Fibroblast of the aortic adventitia (primary cell): ENCODE measurements at regions not wholly inside any gene's neighbourhood (a gene's known extent, or its start where the extent isn't known, plus 50 kb on each side); places are given as distances from the start of the nearest gene placed in this dataset. TPM values are rescaled to one million over a fixed set of nuclear protein-coding genes. Genes with fewer than 3 reads are reported as not detected.

Source experiments
- DNase-seq: peaks from one replicate; pipeline ENCODE4 v3.0.0-alpha.2; 2010; ENCODE audit warnings: low read depth
- H3K4me3 ChIP-seq: 2 replicates; pipeline ENCODE4 v1.5.1; 2011; ENCODE audit warnings: low read depth, mild to moderate bottlenecking, control low read depth, low read length, moderate library complexity
- CTCF ChIP-seq: IDR thresholded peaks from 2 replicates; pipeline ENCODE4 v1.5.1; 2011; ENCODE audit warnings: mild to moderate bottlenecking, low read length, control low read depth, inconsistent platforms; ENCODE audit not compliant: insufficient read depth
- small RNA-seq: library from RNA; depleted of rRNA; stranded (forward); fragments of <200 nt; gene quantifications from one replicate; pipeline ENCODE3, GENCODE V24; 2012

- H3K4me3 ChIP-seq, result no peak overlapping the region
- no peak for TF ChIP-seq CTCF
- DNase-seq, result no peak
Observed at GRCh38 chr13:61485128-61485765, 69.6 kb upstream of the PCDH20 start.

DNA sequence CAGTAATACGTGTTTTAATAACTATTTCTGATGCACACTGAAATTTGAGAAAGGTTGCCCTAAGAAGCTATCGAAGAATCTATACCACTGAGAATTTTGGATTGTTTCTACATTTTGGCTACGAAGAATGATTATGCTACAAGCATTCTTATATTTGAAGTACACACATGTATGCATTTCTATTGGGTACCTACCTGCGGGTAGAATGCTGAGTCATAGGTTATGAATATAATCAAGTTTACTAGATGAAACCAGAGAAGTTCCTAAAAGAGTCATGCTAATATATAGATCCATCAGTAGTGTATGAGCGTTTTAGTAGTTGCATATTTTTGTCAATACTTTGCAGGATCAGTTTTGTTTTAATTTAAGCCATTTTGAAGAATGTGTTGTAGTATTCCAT is 62.0 kb upstream of the PCDH20 start:
- H3K4me3 ChIP-seq, result no peak overlapping the region
- no peak for DNase-seq
- TF ChIP-seq CTCF, result no peak

DNA sequence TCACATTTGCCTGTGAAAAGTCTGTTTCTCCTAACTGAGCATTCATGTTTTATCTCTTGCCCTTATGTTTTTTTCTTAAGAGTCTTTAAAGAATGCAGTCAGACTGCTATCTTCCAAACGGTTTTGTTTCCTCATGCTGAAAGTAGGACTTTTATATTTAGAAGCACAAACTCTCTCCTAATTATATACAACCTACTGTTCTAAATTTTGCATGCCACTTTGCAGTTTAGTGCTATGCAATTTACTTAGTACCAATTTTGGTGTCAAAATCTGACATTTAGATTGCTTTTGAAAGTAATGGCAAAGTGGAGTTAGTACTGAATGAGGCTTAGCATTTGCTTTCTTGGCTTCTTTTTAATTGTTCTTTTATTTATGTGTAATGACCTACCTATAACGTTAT is 55.1 kb upstream of the PCDH20 start:
- DNase-seq, result no peak
- H3K4me3 ChIP-seq, result no peak overlapping the region
- no peak for TF ChIP-seq CTCF

DNA sequence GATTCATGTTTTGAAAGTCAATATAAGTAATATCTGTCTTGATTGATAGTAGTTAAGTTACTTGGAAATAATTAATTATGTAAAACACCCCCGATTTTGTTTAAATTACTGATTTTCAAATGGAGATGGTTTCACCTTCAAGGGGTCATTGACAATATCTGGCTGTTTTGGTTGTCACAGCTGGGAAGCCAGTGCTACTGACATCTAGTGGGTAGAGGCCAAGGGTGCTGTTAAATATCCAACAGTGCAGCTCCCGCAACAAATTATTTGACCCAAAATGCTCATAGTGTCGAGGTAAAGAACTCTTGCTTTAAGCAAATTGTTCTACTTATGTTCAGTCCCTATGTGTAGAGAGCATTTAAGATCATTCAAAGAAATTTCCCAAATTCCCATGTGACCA is 50.6 kb upstream of the PCDH20 start:
- TF ChIP-seq CTCF, result no peak
- DNase-seq, result no peak
- H3K4me3 ChIP-seq, result no peak overlapping the region

Small RNA genes in the stretch of these regions (small RNA-seq; reads per million reads assigned to genes)
- not detected for gene AL353765.1
- gene AL356102.1, result not detected
- not detected for gene MIR4704
- gene MIR548X2, result not detected
- not detected for gene RNU6-81P
